ENCODE measurements at regions not wholly inside any gene's neighbourhood (a gene's known extent, or its start where the extent isn't known, plus 50 kb on each side); places are given as distances from the start of the nearest gene placed in this dataset.

DNA sequence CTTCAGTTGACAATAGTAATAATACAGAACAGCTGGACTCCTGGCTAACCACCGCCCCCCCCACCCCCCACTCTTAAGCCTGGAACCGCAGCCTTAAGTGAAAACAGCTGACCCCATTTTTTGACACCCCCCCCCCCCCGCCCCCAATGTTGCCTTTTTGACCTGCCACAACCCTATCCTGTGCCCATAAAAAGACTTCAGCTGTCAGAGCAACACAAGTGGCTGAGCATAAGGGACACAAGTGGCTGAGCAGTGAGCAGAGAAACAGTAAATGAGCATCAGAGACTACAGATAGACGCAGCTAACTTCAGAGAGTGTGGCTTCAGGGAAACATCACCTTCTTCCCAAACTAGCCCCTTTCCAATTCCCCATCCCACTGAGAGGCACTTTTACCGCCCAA is 1493.8 kb downstream of the LRRC4C start:
- TF ChIP-seq EZH2phosphoT487 (IDR thresholded peaks at IDR 0.05) (no peak), EZH2 (IDR thresholded peaks at IDR 0.05) (no peak), CTCF (IDR thresholded peaks at IDR 0.05) (no peak)
- DNase-seq (ENCODE audit: low spot score), result no peak
- H2AFZ ChIP-seq (replicated peaks), result no peak overlapping the region
- no peaks in the 10 kb centered on the region for H3K4me1 ChIP-seq
- no peaks in the 10 kb centered on the region for H3F3A ChIP-seq (ENCODE audit: low read depth)
- H3K27ac ChIP-seq, result no peak overlapping the region
- no peaks in the 10 kb centered on the region for H3K9me3 Mint-ChIP-seq
- H4K20me1 ChIP-seq (ENCODE audit: low read depth), result no peaks in the 10 kb centered on the region
- H3K4me3 ChIP-seq, result no peak overlapping the region
- no peaks in the 10 kb centered on the region for H3K79me2 ChIP-seq (ENCODE audit: low read depth)
- peaks cover 2% of the 10 kb centered on the region for H3K27me3 Mint-ChIP-seq (ENCODE audit: insufficient read depth, low read depth)
- H3K27ac Mint-ChIP-seq, result no peak overlapping the region
- H3K27me3 ChIP-seq, result no peaks in the 10 kb centered on the region
- no peak overlapping the region for H3K9ac ChIP-seq
- peaks cover 3% of the 10 kb centered on the region for H3K4me1 Mint-ChIP-seq
- no peak overlapping the region for H3K4me2 ChIP-seq
- H3K36me3 Mint-ChIP-seq, result no peaks in the 10 kb centered on the region
- H3K9me3 ChIP-seq (ENCODE audit: low read depth), result no peaks in the 10 kb centered on the region
- no peaks in the 10 kb centered on the region for H3K36me3 ChIP-seq
- H3K4me3 Mint-ChIP-seq, result no peak overlapping the region

DNA sequence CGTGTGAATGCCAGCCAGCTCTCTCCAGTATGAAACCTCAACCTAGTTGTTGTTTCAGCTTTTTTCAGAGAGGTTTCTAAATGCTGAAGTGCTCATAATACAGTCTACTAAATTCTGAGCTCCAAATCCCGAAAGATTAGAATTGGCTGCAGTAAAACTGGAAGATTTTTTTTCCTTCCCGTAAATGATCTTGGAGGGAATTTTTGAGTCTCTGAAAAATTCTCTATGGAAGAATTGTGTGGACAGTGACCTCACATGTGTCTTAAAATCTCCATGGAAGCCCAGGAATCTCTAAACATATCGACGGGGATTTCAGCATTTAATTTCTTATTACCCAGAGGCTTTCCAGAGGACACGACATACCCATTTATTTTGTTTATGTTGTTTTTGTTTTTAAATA is 1499.2 kb downstream of the LRRC4C start:
- no peak overlapping the region for H2AFZ ChIP-seq (replicated peaks)
- H3K36me3 ChIP-seq, result no peaks in the 10 kb centered on the region
- no peaks in the 10 kb centered on the region for H3K9me3 ChIP-seq (ENCODE audit: low read depth)
- Mint-ChIP-seq H3K9me3 (no peaks in the 10 kb centered on the region), H3K36me3 (no peaks in the 10 kb centered on the region), H3K4me3 (no peak overlapping the region), H3K27me3 (ENCODE audit: insufficient read depth, low read depth) (peaks cover 5% of the 10 kb centered on the region), H3K27ac (no peak overlapping the region), H3K4me1 (no peaks in the 10 kb centered on the region)
- H3K4me1 ChIP-seq, result no peaks in the 10 kb centered on the region
- no peak for TF ChIP-seq EZH2phosphoT487 (IDR thresholded peaks at IDR 0.05)
- no peak for TF ChIP-seq EZH2 (IDR thresholded peaks at IDR 0.05)
- no peaks in the 10 kb centered on the region for H3K79me2 ChIP-seq (ENCODE audit: low read depth)
- H3K9ac ChIP-seq, result no peak overlapping the region
- no peak overlapping the region for H3K27ac ChIP-seq
- no peak for DNase-seq (ENCODE audit: low spot score)
- no peak overlapping the region for H3K4me3 ChIP-seq
- H4K20me1 ChIP-seq (ENCODE audit: low read depth), result no peaks in the 10 kb centered on the region
- H3F3A ChIP-seq (ENCODE audit: low read depth), result no peaks in the 10 kb centered on the region
- no peaks in the 10 kb centered on the region for H3K27me3 ChIP-seq
- no peak overlapping the region for H3K4me2 ChIP-seq

GRCh38 chr11:39932966-39933365 is 1526.5 kb downstream of the LRRC4C start:
- DNase-seq (ENCODE audit: low spot score), result no peak
- no peaks in the 10 kb centered on the region for H3K27me3 ChIP-seq
- no peaks in the 10 kb centered on the region for H3K79me2 ChIP-seq (ENCODE audit: low read depth)
- H4K20me1 ChIP-seq (ENCODE audit: low read depth), result no peaks in the 10 kb centered on the region
- H3K4me3 ChIP-seq, result no peak overlapping the region
- no peaks in the 10 kb centered on the region for H3F3A ChIP-seq (ENCODE audit: low read depth)
- Mint-ChIP-seq H3K27me3 (ENCODE audit: insufficient read depth, low read depth) (peaks cover 2% of the 10 kb centered on the region), H3K9me3 (peaks cover 16% of the 10 kb centered on the region), H3K27ac (no peak overlapping the region), H3K36me3 (no peaks in the 10 kb centered on the region), H3K4me3 (no peak overlapping the region), H3K4me1 (peaks cover 2% of the 10 kb centered on the region)
- H3K36me3 ChIP-seq, result no peaks in the 10 kb centered on the region
- H3K4me1 ChIP-seq, result peaks cover 5% of the 10 kb centered on the region
- TF ChIP-seq EZH2phosphoT487 (IDR thresholded peaks at IDR 0.05) (no peak), EZH2 (IDR thresholded peaks at IDR 0.05) (no peak), CTCF (IDR thresholded peaks at IDR 0.05) (no peak)
- H2AFZ ChIP-seq (replicated peaks), result no peak overlapping the region
- H3K27ac ChIP-seq, result no peak overlapping the region
- H3K9me3 ChIP-seq (ENCODE audit: low read depth), result no peaks in the 10 kb centered on the region
- no peak overlapping the region for H3K4me2 ChIP-seq
- H3K9ac ChIP-seq, result no peak overlapping the region

GRCh38 chr11:39917256-39917655 is 1542.2 kb downstream of the LRRC4C start:
- TF ChIP-seq CTCF (IDR thresholded peaks at IDR 0.05), result no peak
- TF ChIP-seq EZH2 (IDR thresholded peaks at IDR 0.05), result no peak
- no peak for TF ChIP-seq EZH2phosphoT487 (IDR thresholded peaks at IDR 0.05)
- Histone ChIP-seq H3K79me2 (ENCODE audit: low read depth) (no peaks in the 10 kb centered on the region), H3K9me3 (ENCODE audit: low read depth) (no peaks in the 10 kb centered on the region), H3K27me3 (no peaks in the 10 kb centered on the region), H3K9ac (no peak overlapping the region), H2AFZ (replicated peaks) (no peak overlapping the region), H4K20me1 (ENCODE audit: low read depth) (no peaks in the 10 kb centered on the region), H3K4me2 (no peak overlapping the region), H3K4me1 (no peaks in the 10 kb centered on the region), H3F3A (ENCODE audit: low read depth) (no peaks in the 10 kb centered on the region), H3K27ac (no peak overlapping the region), H3K36me3 (no peaks in the 10 kb centered on the region), H3K4me3 (no peak overlapping the region)
- Mint-ChIP-seq H3K4me3 (no peak overlapping the region), H3K4me1 (no peaks in the 10 kb centered on the region), H3K9me3 (peaks cover 9% of the 10 kb centered on the region), H3K27me3 (ENCODE audit: insufficient read depth, low read depth) (no peaks in the 10 kb centered on the region), H3K36me3 (no peaks in the 10 kb centered on the region), H3K27ac (no peak overlapping the region)
- DNase-seq (ENCODE audit: low spot score), result no peak

All from neural progenitor cell (in vitro differentiated cells).